Peyer's patch (tissue), 4 donors: ENCODE measurements at regions not wholly inside any gene's neighbourhood (a gene's known extent, or its start where the extent isn't known, plus 50 kb on each side); places are given as distances from the start of the nearest gene placed in this dataset.
A peak's percentile ranks its signal among the peaks of the same experiment; 100 is the strongest.

ENCODE experiments used
- DNase-seq, 3 donors: peaks; one replicate each; pipeline ENCODE4 v3.0.0-alpha.2; 2017 to 2019
- H3K27ac ChIP-seq, 4 donors: fragments of 200-600 bp; sonication (generic); one replicate each; pipeline ENCODE4 v1.5.1; 2016 to 2019
- H3K27me3 ChIP-seq, 2 donors: fragments of 200-600 bp; sonication (generic); one replicate each; pipeline ENCODE4 v1.5.1; 2019
- H3K36me3 ChIP-seq, 3 donors: fragments of 200-600 bp; sonication (generic); one replicate each; pipeline ENCODE4 v1.5.1; 2016 to 2019
- H3K4me1 ChIP-seq, 4 donors: fragments of 200-600 bp; sonication (generic); one replicate each; pipeline ENCODE4 v1.5.1; 2016 to 2019
- H3K4me3 ChIP-seq, 4 donors: fragments of 200-600 bp; sonication (generic); 1 replicate in 3 of 4; 2 replicates in 1 of 4; pipeline ENCODE4 v1.5.1; 2016 to 2019; ENCODE audit warnings: mild to moderate bottlenecking in 1 of 4
- H3K9me3 ChIP-seq, 4 donors: fragments of 200-600 bp; sonication (generic); one replicate each; pipeline ENCODE4 v1.5.1; 2016 to 2019; ENCODE audit warnings: mild to moderate bottlenecking in 1 of 4
- POLR2A ChIP-seq, 2 donors: fragments of 450-650 bp; IDR thresholded peaks; one replicate each; pipeline ENCODE4 v1.5.1; 2017; ENCODE audit warnings: antibody characterized with exemption in 2 of 2, mild to moderate bottlenecking in 2 of 2, moderate library complexity in 2 of 2
- TF ChIP-seq, protein P1 (sequence below), 6 experiments: fragments of 450-650 bp in 4 of 6; fragments of 200-600 bp in 2 of 6; sonication (generic) in 1 of 6; IDR thresholded peaks; one replicate each; pipeline ENCODE4 v1.5.1; 2017 to 2019; ENCODE audit warnings: antibody characterized with exemption in 6 of 6, mild to moderate bottlenecking in 3 of 6, moderate library complexity in 1 of 6

DNA sequence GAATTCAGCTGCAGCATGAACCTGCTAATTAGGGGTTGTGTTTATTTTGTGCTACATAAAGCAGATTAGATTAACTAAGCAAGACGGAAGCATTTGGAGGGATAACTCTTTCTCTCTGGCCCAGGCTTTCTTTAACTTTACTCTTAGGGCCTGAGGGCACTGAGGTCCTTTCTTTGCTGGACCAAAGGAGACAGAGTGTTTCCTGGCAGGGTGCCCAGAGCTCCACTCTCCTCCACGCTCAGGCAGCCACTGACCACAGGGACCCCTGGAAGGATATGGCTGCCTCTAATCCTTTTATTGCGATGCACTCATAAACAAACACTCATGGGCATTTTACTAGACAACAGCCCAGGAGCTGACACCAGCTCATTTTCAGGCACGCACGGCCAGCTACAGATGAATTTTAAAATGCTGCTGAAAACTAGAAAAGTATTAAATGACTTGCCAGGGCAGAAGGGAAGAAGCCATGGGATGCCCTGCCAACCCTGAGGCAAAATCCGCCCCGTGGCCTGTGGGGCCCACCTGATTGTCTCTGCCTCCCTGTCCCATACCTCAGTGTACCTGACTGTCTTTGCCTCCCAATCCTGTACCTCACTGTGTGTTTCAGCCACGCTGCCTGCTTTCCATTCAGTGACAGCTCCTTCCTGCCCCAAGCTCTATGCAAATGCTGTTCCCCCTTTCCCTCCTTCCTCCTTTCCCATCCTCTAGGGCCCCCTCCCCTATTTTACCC, 192.6 kb upstream of the NAV2 start:
- Histone ChIP-seq H3K27ac (no peak overlapping the region), H3K36me3 (no peaks in the 10 kb centered on the region), H3K9me3 (no peaks in the 10 kb centered on the region), H3K27me3 (no peaks in the 10 kb centered on the region), H3K4me1 (no peaks in the 10 kb centered on the region), H3K4me3 (no peak overlapping the region)
- no peak for DNase-seq
- TF ChIP-seq, protein P1, sequence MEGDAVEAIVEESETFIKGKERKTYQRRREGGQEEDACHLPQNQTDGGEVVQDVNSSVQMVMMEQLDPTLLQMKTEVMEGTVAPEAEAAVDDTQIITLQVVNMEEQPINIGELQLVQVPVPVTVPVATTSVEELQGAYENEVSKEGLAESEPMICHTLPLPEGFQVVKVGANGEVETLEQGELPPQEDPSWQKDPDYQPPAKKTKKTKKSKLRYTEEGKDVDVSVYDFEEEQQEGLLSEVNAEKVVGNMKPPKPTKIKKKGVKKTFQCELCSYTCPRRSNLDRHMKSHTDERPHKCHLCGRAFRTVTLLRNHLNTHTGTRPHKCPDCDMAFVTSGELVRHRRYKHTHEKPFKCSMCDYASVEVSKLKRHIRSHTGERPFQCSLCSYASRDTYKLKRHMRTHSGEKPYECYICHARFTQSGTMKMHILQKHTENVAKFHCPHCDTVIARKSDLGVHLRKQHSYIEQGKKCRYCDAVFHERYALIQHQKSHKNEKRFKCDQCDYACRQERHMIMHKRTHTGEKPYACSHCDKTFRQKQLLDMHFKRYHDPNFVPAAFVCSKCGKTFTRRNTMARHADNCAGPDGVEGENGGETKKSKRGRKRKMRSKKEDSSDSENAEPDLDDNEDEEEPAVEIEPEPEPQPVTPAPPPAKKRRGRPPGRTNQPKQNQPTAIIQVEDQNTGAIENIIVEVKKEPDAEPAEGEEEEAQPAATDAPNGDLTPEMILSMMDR (IDR thresholded peaks at IDR 0.05), result no peak
- no peak for TF ChIP-seq POLR2A (IDR thresholded peaks at IDR 0.05)

DNA sequence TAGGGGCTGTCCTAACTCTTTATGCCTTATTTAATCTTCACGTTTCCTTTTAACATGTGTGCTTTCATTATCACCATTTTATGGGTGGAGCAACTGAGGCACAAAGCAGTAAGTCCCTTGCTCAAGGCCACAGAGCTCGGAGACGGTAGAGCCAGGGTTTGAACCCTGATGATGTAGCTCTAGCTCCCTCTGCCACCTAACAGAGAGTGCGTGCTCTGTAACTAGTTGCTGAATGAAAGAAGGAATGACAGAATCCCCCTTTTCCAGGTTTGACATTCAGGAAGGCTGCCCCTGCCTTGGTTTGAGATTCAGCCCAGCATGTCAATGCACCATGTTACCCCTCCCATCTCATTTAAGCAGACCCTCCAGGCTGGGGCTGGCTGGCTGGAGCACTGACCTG, 193.3 kb upstream of the NAV2 start:
- no peak for DNase-seq
- no peak for TF ChIP-seq POLR2A (IDR thresholded peaks at IDR 0.05)
- TF ChIP-seq, protein P1 (IDR thresholded peaks at IDR 0.05), result no peak

DNA sequence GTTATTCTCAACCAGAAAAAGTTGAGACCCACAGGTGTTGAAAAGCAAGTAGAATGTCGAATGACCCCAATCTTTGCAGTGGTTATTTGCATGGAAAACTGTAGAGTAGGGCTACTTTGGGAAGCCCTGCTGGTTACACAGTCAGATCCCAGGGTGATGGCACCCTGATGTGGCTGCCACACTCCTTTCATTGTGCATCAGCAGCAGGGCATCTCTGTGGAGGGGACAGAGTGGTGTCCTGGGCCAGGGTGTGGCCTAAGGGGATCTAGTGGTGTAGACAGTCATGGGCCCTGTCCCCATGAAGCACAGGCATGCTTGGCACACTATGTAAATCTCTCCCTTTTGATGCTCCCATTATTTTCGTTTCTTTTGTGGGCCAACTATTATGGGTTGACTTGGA, 199.4 kb upstream of the NAV2 start:
- no peak overlapping the region for H3K4me3 ChIP-seq
- TF ChIP-seq, protein P1 (IDR thresholded peaks at IDR 0.05), result no peak

More for the DNA sequence above, 193.3 kb upstream of the NAV2 start:
- H3K9me3 ChIP-seq, result no peaks in the 10 kb centered on the region
- H3K27me3 ChIP-seq, result no peaks in the 10 kb centered on the region
- H3K36me3 ChIP-seq, result no peaks in the 10 kb centered on the region
- no peaks in the 10 kb centered on the region for H3K4me1 ChIP-seq
- no peak overlapping the region for H3K27ac ChIP-seq
- H3K4me3 ChIP-seq, result no peak overlapping the region

DNA sequence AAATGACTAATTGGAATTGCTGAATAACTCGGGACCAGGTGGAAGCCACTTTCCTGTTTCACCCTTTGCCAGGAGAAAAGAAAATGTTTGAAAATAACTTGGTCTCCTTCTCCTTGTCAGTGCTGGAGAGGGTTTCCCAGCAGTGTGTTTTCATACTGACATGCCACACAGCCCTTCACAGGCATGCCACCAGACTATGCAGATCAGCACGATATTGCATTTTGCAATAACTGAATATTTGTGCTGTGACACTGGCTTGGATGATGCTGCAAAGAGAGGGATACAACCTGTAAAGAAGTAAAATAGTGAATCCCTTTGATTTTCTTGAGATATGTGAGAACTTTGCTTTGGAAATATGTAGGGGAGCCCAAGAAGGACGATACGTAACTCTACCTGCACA, 200.0 kb upstream of the NAV2 start:
- TF ChIP-seq, protein P1 (IDR thresholded peaks at IDR 0.05), result no peak
- TF ChIP-seq POLR2A (IDR thresholded peaks at IDR 0.05), result no peak
- no peaks in the 10 kb centered on the region for H3K27me3 ChIP-seq
- no peak overlapping the region for H3K4me3 ChIP-seq
- no peaks in the 10 kb centered on the region for H3K9me3 ChIP-seq
- no peak for DNase-seq
- no peak overlapping the region for H3K27ac ChIP-seq
- no peaks in the 10 kb centered on the region for H3K36me3 ChIP-seq
- peaks cover 0 to 4% (median 0%) of the 10 kb centered on the region in 4 donors for H3K4me1 ChIP-seq

More for the DNA sequence above, 199.4 kb upstream of the NAV2 start:
- no peaks in the 10 kb centered on the region for H3K27me3 ChIP-seq
- no peaks in the 10 kb centered on the region for H3K36me3 ChIP-seq
- H3K9me3 ChIP-seq, result no peaks in the 10 kb centered on the region
- H3K27ac ChIP-seq, result no peak overlapping the region
- DNase-seq, result no peak
- H3K4me1 ChIP-seq, result peaks cover 0 to 4% (median 0%) of the 10 kb centered on the region in 4 donors

DNA sequence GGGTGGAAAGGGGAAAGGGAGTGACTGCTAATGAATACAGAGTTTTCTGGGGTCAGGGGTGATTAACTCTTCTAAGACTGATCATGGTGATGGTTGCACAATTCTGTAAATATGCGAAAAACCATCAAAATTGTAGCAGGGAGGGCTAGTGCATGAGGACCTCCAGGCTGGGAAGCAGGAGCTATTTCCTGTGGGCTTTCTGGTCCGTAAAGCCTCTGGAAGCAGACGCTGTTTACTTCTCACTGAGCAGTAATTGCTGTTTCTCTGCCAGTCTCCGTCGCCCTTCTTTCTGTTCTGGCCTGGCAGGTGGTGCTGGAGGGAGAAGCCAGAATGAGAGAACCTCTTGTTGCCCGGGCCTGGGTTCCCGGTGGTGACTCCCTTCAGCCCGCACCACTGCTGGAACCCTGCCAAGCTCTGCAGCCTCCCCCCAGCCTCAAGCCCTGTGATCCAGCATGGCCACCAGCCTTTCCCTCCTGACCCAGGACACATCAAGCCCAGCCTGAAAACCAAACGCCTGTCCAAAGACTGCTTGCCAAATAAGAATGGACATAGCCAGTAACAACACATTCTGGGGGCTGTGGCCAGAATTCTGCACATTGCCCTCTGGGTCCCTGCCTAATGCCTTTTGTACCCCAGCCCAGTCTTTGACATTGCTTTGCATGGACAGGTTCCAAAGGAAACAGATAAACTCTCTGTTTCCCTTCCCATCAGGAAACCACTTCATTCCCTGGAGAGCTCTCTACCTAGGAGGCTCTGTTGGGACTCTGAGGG, 201.0 kb upstream of the NAV2 start:
- H3K27ac ChIP-seq, result peak overlapping the region in 1 of 4 donors; percentile 5
- no peak for TF ChIP-seq POLR2A (IDR thresholded peaks at IDR 0.05)
- TF ChIP-seq, protein P1 (IDR thresholded peaks at IDR 0.05), result no peak
- no peak for DNase-seq

More for the DNA sequence above, 201.0 kb upstream of the NAV2 start:
- Histone ChIP-seq H3K36me3 (no peaks in the 10 kb centered on the region), H3K4me1 (peaks cover 0 to 4% (median 0%) of the 10 kb centered on the region in 4 donors), H3K9me3 (no peaks in the 10 kb centered on the region), H3K27me3 (no peaks in the 10 kb centered on the region), H3K4me3 (no peak overlapping the region)
